Renal cortex interstitium (tissue), 11 donors: ENCODE measurements at regions not wholly inside any gene's neighbourhood (a gene's known extent, or its start where the extent isn't known, plus 50 kb on each side); places are given as distances from the start of the nearest gene placed in this dataset.

ENCODE experiments used
- DNase-seq, 11 donors: peaks; one replicate each; pipeline ENCODE4 v3.0.0-alpha.2; 2013; ENCODE audit warnings: low read depth in 9 of 11, low spot score in 4 of 11; ENCODE audit errors: extremely low read depth in 1 of 11

DNA sequence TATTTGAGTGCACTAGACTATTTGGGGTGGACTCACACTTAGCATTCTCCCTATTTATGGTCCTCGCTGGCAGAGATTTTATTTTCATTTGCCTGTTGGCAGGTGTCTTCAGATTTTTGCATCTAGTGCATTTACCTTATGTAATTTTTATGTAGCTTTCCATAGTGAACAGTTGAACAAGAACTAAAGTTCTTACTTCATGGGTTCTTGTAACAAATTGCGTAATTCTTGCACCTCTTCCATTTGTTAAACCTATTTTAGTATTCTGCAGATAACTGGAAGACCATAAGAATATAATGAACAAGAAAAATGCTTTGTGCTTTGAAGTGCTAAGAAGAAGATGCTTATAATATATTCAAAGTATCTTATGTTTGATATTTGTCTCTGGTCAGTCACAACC is 252.8 kb upstream of the MMS22L start:
- DNase-seq = no peak

DNA sequence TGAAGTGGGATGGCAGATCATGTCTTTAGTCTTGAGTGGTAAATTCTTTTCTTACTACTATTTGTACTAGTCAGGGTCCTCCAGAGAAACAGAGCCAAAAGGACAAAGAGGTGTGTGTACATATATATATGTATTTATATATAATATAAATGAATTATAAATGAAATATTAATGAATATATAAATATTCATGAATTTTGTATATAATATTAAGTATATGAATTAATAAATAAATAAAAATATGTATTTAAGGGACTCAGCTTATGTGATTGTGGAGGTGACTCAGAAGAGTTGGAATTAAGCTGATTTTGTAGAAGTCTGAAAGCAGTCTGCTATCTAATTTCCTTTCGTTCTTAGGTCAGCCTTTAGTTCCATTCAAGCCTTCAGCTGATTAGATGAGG is 265.3 kb upstream of the MMS22L start:
- no peak for DNase-seq

DNA sequence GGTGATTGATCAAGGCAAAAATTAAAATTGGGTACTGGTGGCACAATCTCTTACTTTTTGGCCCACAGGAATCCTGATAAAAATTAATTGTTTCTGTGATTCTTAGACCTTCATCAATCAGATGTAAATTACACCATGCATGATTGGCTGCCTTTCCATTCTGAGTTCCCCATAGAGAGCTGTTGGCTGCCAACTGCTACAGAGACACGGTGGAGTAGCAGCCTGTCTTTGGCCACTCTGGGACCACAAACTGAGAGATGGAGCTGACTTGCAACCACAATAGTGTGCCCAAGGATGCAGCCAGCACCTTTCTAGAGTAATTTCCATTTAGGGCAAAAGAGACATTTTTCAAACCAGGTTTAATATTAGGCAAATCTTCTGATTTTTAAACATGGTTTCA is 274.3 kb upstream of the MMS22L start:
- no peak for DNase-seq

DNA sequence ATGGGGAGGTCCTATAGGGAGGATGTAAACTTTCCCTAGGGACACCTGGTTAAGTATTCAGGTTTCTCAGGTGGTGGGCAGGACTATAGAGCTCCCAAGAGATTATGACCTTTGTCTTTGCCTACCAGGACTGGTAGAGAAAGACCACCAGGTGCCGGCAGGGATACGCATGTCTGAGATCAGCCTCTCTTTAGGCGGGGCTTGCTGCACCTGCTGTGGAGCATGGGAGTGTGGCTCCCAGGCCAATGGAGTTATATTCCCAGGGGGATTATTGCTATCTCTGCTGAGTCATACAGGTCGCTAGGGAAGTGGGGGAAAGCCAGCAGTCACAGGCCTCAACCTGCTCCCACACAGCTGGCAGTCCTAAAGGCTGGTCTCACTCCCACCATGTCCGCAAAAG is 280.5 kb upstream of the MMS22L start:
- no peak for DNase-seq

DNA sequence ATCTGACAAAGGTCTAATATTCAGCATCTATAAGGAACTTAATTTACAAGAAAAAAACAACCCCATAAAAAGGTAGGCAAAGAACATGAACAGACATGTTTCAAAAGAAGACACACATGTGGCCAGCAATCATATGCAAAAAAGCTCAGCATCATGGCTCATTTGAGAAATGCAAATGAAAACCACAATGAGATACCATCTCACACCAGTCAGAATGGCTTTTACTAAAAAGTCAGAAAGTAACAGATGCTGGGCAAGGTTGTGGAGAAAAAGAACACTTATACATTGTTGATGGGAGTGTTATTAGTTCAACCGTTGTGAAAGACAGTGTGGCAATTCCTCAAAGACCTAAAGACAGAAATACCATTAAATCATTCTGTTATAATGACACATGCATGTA is 289.9 kb upstream of the MMS22L start:
- DNase-seq = no peak

DNA sequence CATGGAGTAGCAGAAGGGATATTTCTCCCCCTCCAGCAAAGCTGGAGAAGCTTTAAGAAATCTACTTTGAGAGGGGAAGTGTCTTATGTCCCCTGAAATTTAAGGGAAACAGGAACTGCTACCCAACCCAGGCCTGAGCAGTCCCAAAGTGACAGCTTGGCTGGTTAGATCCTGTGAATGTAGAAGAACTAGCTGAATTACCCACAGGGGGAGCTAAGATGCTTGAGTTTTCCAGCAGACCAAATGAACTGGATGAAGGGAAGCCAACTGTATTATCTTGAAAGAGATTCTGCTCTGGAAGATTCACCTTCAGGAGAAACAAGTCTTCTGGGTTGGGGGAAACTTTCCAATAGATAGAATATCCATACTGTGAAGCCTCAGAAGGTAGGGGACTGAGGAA is 303.3 kb upstream of the MMS22L start:
- peak in 2 of 11 donors; percentile 1 to 2 for DNase-seq

DNA sequence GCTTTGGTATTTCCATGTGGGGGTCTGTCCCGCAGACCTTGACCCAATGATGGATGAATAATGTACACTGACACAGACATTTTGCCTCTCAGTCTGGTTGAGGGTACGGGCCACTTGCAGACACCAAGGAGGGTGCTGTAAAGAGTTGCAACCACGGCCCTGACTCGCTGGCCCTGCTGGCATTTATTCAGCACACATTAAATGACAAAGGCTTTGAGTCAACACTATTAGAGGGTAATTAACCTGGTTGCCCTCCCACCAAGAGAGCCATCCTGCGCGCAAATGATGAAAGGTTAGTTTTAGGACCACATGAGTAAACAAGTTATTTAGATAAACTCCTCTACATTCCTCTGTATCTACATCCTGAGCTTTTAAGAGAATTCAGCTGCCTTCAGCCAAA is 308.9 kb upstream of the MMS22L start:
- no peak for DNase-seq

DNA sequence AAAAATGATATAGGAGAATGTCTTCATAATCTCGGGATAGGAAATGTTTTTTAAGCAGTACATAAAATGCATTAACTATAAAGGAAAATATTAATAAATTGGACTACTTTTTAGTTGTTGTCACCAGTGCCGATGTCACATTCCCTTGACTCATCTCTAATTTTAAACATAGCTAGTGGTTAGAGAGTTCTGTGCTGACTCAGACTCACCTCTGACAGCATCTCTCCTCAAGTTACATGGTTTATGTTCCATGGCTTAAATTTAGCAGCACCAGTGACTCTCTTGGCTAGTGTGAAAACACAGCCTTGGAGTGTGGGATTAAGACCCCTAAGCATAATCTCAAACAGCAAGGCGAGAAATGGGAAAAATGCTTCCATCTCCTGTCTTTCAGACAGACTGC is 311.8 kb upstream of the MMS22L start:
- DNase-seq = peak in 8 of 11 donors; percentile 1 to 19 (median 5)

DNA sequence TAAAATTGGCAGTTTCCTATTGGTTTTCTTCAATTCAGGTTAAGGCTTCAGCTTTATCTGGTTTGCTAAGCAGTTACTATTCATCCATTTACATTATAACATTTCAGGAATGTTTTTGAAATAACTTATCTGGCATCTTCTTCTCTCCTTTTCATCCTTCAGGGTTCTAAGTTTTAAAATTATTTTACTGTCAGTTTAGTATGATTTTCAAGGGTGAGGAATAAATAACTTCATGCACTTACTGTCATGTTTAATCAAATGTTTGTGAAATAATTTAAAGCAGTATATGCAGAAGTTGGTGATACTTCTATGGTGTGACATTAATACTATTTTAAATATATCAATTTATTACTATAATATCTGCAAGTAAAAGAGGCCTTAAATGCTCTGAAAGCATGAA is 338.1 kb upstream of the MMS22L start:
- no peak for DNase-seq

DNA sequence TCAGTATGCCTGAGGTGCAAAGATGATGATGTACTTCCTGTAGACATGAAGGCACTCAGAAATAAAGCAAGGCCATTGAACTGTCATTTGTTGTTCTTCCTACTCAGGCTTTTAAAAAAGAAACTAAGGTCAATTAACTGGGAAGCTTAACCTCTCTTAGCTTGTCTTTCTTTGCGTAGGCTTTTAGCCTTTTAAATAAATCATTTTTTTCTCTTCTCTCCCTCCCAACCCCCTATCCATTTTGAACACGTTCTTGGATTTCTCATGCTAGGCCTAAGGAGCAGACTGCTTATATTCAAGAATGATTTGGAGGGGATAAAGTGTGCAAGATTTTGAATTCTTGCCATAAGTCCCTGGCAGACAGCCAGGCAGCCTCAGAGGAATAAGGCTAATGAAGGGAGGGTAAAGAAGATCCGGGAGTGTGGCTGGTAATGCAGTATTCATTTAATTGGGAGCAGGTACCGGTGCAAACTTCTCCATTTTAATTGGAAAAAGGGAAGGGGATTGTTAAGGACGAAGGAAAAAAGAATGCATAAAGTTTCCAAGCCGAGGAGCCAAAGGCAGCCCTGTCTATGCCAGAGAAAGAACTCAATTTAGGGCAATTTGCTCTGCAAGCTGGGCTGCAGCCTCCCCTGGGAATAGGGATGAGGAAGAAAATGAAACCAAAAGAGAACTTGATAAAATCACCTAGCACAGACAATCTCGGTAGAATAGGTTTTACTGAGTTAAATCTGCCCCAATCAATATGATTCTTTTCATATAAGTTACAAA is 343.8 kb upstream of the MMS22L start:
- DNase-seq = peak in 1 of 11 donors; percentile 0

DNA sequence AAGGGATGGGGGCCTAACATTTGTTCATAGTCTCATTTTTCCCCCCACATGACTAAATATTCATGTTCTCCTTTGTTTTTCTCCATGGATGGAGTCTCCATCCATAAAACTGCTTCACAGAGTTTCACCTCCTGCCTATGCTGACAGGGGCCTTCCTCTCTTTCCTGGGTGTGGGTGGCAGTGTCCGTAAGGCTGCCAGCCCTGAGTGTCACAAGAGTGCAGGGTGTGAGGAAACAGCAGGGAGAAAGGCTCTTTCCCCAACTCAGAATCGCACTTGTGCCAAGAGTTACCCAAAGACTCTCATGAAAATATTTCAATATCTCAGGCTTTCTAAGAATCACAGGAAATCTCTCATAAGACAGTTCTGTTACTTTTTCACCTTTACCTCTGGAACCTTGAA is 346.2 kb upstream of the MMS22L start:
- DNase-seq = no peak

DNA sequence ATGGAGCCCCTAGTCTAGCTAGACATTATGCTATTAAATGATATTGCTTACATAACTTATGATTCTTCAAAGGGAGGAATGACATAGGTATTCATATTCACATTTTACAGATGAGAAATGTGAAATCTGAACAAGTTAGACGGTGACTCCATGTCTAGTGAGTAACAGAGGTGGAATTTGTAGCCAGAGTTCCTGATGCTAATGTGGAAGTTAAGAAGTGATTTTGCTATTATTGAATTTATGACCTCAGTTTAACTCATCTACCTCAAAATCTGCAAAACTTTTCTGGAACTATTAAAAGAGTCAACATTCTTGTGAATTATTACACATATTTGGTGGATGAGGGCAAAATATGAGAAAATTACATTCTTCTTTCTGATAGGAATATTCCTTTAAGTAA is 347.6 kb upstream of the MMS22L start:
- no peak for DNase-seq

DNA sequence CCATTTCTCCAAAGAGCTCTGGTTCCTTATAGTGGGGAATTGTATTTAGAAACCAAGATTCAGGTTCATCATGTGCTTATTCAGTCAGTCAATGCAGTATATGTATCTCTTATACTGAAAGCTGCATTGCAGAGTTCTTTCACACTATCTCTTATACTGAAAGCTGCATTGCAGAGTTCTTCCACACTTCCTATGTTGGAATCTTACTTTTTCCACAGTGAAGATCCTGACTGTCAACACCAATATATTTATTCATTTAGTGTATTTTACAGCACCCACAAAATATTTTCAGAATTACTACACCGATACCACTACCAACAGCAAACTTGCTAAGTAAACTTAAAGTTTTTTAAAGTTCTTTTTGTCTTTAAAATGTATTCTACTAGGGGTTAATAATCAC is 349.3 kb upstream of the MMS22L start:
- DNase-seq = no peak

DNA sequence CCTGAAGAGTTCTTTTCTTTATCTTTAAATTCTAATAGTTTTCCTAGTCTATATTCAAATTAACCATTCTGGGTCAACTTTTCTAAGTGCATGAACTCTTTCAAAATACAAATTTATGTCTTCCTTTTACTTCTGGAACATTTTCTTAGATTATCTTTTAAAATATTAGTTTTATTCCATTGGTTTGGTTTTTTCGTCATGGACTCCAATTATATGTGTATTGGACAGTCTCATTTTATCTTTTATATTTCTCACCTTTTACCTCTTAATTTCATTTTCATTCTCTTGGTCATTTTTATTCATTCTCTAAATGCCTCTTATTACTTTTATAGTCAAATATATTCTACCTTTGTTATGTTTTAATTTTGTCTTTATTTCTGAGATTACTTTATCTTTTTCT is 356.7 kb upstream of the MMS22L start:
- DNase-seq = no peak

DNA sequence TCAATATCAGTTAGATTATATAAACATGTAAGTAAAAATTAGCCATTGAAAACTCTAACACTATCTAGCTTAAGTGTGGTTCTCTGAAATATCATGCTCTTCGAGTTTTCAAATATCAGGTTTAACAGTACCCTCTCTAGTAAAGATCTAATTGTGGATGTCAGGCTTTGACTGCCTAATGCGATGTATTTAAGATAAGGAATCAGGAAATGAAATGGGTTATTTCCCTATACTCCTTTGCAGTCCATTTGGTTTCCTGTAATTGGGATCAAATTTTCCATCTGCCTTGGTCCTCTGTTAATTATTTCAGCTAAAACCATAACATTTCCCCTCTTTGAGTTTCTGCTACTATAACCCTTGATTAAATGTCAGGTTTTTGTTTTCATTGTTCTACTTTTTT is 361.3 kb upstream of the MMS22L start:
- no peak for DNase-seq

DNA sequence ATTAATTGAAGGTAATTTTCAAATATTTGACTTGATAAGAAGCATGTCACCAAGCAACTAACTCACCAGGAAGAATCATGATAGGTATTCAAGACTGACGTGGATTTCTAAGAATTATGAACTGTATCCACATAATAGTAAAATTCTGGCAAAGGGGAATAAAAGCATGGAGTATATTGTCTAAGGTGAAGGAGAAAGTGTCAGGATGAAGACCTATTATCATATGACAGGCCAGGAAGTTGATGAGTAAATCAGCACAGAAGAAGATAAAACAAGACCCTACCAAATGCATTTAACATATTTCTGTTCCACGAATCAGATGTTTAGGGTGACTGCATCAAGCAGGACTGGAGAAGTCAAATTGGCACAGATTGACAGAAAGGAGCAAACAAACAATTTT is 362.7 kb upstream of the MMS22L start:
- DNase-seq = no peak

DNA sequence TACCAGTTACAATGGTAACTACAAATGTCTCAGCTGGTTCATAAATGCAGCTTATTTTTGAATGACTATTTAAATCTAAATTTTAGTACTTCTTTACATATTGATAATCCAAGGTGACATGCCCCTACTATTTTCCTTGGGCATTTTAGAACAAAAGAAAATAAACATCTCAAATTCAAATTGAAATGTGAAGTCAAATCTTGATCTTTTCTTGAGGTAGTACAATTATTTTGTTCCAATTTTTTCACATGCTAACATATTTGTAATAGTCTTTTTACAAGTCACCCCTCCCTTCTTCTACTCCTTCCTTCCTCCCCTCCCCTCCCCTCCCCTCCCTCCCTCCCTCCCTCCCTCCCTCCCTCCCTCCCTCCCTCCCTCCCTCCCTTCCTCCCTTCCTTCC is 370.1 kb upstream of the MMS22L start:
- DNase-seq = no peak

DNA sequence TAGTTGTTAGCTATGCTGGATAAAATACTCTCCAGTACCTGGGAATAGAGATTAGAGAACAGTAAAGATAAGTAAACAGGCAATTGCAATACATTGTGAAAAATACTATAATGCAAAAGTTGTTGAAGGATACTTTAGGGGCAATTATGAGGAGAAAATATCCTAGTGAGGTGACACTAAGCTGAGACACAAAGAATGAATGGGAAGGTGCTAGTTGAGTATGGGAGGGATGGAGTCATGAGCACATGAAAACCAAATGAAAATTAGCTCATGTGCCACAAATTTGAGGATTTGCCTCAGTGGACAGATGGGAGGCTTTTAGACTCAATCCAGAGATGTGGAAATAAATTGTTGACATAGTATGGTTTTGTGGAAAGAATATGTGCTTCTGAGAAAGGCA is 370.5 kb upstream of the MMS22L start:
- no peak for DNase-seq

DNA sequence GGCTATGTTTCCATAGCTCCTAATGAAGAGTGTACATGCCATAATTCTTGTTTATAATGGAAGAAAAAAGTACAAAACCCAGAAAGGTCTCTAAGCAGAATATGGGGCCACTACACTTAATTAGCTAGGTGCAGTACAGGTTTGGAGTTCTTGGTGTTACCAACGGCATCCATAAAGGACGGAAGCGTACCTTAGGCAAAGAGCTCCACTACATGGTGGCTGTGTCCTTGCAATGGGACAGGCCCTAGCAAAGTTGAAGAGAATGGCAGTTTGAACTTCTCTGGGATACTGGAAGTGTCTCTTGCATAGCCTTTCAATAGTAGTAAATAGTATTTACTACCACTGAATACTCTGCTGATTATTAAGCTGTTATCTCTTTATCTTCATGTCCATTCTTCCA is 371.7 kb upstream of the MMS22L start:
- no peak for DNase-seq

DNA sequence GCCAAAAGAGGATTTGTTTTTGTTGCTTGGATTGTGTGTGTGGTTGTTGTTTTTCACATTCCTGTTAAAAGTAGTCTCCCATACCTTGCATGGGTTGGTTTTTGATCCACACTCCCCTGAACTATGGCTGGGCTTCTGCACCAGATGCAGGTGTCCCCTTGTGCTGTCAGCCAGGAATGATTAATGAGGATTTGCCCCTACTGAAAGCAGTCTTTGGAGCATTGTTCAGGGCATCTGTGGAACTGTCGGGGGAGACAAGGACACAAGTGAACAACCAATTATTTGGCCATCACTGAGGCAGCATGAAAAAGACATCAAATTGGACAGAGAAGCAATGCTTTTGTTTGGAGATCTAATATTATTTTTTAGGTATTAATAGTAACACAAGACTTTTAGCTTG is 373.2 kb upstream of the MMS22L start:
- DNase-seq = no peak

DNA sequence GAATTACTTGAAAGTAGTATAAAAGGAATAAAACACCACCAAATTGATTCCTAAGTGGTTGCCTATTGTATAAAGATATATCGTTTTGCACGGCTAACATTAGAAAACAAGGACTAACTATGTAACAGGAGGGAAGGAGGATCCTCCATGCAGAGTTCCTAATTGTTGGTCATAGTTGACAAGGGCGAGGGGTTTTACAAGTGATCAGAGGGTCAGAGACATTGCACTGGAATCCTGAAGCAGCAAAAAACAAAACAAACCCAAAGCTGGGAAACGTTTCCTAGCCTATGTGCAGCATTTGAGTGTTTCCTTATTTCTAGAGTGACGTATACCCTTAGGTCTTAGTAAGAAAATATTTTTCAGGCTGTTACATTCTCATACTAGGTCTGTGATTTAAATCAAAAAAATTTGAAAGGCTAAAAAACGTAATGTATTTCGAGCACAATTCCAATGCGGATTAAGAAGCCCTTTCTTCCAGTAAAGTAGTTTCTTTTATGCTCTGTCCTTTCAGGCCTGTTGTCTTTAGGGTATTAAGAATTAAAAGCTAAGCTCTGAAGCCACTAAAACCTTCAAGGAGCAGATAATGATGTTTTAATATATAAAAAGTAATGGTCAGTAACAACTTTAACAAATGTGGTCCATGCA is 373.8 kb upstream of the MMS22L start:
- no peak for DNase-seq
